HG03139 (cell line): ENCODE measurements at regions not wholly inside any gene's neighbourhood (a gene's known extent, or its start where the extent isn't known, plus 50 kb on each side); places are given as distances from the start of the nearest gene placed in this dataset.
"Not testable (repeated sequence)": the region's sequence is repeated elsewhere in the genome, so short reads cannot be mapped to it uniquely, and the experiment has no call there.

Source experiments
- ATAC-seq: cut with Tn5 transposase; IDR thresholded peaks from one replicate; pipeline ENCODE4 v1.9.1; 2021; ENCODE audit not compliant: unreplicated experiment

GRCh38 chr7:92924800-92925199 is 88.4 kb upstream of the CDK6 start:
- no peak for ATAC-seq

- no peak for ATAC-seq
Measured at GRCh38 chr7:92917230-92917629, 80.9 kb upstream of the CDK6 start.

- no peak for ATAC-seq
Measured at GRCh38 chr7:92916770-92917224, 80.4 kb upstream of the CDK6 start.

- ATAC-seq = no peak
Measured at GRCh38 chr7:92915348-92915747, 79.0 kb upstream of the CDK6 start.

- ATAC-seq = no peak
Measured at GRCh38 chr7:92914645-92915044, 78.3 kb upstream of the CDK6 start.

GRCh38 chr7:92913849-92914248 is 77.5 kb upstream of the CDK6 start:
- no peak for ATAC-seq

GRCh38 chr7:92910976-92911375 is 74.6 kb upstream of the CDK6 start:
- ATAC-seq = no peak

GRCh38 chr7:92909686-92910475 is 73.5 kb upstream of the CDK6 start:
- ATAC-seq = no peak

- peak; percentile 99 for ATAC-seq
Measured at GRCh38 chr7:92904244-92905131, 68.1 kb upstream of the CDK6 start.

- ATAC-seq = no peak
Measured at GRCh38 chr7:92898798-92899197, 62.4 kb upstream of the CDK6 start.

GRCh38 chr7:92894857-92895256 is 58.5 kb upstream of the CDK6 start:
- ATAC-seq = not testable (repeated sequence)

GRCh38 chr7:92889081-92889480 is 52.7 kb upstream of the CDK6 start:
- ATAC-seq = no peak
